HepG2 (cell line): ENCODE measurements at regions not wholly inside any gene's neighbourhood (a gene's known extent, or its start where the extent isn't known, plus 50 kb on each side); places are given as distances from the start of the nearest gene placed in this dataset.

ENCODE experiments used
- HOXA5 ChIP-seq: sonication (generic); formaldehyde crosslinking; IDR thresholded peaks from 2 replicates; pipeline ENCODE4 v1.4.0; 2020; ENCODE audit warnings: missing genetic modification reagents
- HOXA7 ChIP-seq: sonication (generic); formaldehyde crosslinking; IDR thresholded peaks from 2 replicates; pipeline ENCODE4 v1.8.1; 2022; ENCODE audit warnings: mild to moderate bottlenecking, missing genetic modification reagents, moderate library complexity
- KAT7 ChIP-seq: IDR thresholded peaks from 2 replicates; pipeline ENCODE4 v1.6.1; 2018; ENCODE audit warnings: borderline replicate concordance, missing compliant biosample characterization
- NFE2L1 ChIP-seq: sonication (generic); formaldehyde crosslinking; IDR thresholded peaks from 2 replicates; pipeline ENCODE4 v1.4.0; 2020; ENCODE audit warnings: missing genetic modification reagents, mild to moderate bottlenecking, borderline replicate concordance
- NR2C2 ChIP-seq: sonication (generic); formaldehyde crosslinking; IDR thresholded peaks from 2 replicates; pipeline ENCODE4 v1.4.0; 2020; ENCODE audit warnings: missing genetic modification reagents, mild to moderate bottlenecking, moderate library complexity, borderline replicate concordance
- POLR2AphosphoS5 ChIP-seq: IDR thresholded peaks from 2 replicates; pipeline ENCODE4 v1.6.1; 2012; ENCODE audit warnings: low read depth, low read length
- ZNF720 ChIP-seq: sonication (generic); formaldehyde crosslinking; IDR thresholded peaks from 2 replicates; pipeline ENCODE4 v1.4.0; 2020; ENCODE audit warnings: missing genetic modification reagents

DNA sequence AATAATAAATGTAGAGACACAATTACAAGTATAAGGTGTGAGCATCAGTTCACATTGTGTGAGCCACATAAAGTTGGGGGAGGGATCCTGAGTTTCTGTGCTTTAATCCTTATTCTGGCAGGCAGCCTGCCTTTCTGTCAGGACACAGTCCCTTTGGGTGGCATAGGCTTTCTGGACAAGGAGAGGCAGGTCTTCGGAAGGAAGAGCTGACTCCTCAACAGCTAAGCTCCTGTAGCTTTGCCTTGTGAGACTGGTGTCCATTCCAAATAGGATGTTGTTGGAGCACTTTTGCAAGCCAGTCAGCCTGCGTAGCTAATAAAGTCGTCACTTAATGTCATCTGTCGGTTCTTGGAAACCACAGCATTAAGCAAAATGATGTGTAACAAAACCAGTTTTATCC, 151.9 kb upstream of the MCTP2 start:
- TF ChIP-seq HOXA7 (CRISPR knock-in tag) (no peak), ZNF720 (no peak), HOXA5 (CRISPR knock-in tag) (no peak), NR2C2 (CRISPR knock-in tag) (no peak), POLR2AphosphoS5 (no peak), NFE2L1 (no peak), KAT7 (CRISPR knock-in tag) (no peak)
